RCC 7860 (cell line): ENCODE measurements at regions not wholly inside any gene's neighbourhood (a gene's known extent, or its start where the extent isn't known, plus 50 kb on each side); places are given as distances from the start of the nearest gene placed in this dataset.

ENCODE experiments used
- DNase-seq: peaks from one replicate; pipeline ENCODE4 v3.0.0-alpha.2; 2015; ENCODE audit warnings: low spot score
- FAIRE-seq: peaks from 2 replicates; lab custom pipeline; 2012; peaks lifted over from hg19 to GRCh38; lab: Jason Lieb, UNC

DNA sequence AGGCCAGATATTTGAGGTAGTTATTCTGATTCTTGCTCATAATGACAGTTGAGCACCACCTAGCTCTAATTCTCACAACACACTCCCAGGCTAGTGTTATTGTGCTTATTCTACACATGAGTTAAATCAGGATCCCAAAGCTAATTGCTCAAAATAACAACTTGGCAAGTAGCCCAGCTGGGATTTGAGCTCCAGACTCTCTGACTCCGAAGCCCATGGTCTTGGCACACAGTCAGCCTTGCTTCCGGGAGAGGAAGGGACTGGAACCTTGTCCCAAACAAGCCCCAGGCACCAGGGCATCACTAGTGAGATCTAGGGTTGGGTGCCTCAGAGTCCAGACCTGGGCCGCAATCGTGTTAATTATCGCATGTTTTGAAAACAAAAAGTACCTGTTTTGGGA, 101.4 kb downstream of the GPAM start:
- FAIRE-seq (no peak), DNase-seq (no peak)

DNA sequence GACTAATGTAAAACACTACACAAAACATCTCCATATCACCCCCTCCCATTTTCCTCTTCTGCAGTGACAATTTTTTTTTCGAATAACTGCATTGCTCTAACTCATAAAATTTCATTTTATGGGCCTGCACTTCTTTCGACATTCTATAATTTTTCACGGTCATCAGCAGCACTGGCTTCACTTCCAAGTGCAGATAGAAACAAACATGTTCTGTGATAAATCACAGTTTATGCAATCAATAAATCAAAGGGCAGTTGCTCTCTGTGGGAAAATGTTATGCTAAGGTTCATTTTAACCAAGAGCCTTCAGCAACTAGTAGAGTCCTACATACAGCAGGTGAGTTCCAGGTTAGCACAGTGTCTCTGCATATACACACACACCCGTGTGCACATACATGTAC, 100.1 kb downstream of the GPAM start:
- FAIRE-seq, result no peak
- DNase-seq, result no peak

DNA sequence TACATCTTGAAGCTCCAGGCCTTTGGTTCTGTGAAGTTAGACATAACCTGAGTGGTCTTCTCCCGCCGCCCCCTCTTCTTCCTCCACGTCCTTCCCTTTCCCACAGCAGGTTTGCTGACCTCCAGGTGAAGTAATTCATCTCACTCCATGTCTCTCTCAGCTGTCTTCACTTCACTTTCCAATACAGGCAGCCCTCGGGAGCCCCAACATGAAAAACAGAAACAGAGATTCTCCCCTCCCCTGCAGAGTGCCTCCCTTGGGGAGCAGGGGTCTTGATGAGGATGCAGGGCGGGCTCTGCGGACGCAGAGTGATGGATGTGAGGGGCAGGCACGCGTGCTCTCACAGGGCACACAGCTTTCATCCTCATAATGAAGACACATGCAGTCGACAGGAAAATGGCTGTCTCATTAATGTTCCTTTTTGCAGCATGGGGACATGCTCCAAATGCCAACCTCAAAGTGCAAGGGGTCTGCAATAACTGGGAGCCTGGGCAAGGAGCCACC, 95.6 kb downstream of the GPAM start:
- FAIRE-seq, result no peak
- no peak for DNase-seq

DNA sequence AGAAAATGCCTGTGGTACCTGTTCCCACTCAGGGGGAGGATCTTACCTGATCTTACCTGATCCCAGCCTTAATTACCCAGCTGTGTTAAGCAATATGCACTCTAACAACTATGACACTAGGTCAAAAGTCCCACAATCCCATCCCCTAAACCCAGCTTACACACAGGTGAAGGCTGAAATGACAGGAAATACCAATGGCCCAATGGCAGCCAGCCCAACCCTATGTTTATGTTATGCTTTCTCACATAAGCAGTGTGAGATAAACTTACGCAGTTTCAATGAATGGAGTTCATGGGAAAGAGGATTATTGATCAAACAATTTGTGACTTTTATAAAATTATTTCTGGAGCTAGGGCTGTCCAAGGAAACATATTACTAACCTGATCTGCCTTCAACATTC, 91.9 kb downstream of the GPAM start:
- DNase-seq (no peak), FAIRE-seq (no peak)

DNA sequence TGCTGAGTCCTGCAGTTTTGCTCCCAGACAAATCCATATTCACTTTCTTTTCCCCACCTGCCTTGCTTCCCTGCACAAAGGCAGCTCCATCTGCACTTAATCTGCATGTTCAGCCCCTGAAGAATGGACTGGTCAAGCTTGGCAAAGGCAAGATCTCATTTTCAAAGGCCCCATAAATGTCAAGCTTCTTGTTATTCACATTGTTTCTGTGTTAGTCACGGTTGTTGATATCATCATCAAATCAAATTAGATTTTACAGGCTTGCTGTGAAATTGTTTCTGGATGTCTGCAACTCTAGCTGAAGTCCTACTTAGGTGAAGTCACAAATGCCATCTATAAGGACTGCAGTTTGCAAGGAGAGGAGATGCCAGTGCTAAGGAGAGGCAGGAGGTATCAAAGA, 91.0 kb downstream of the GPAM start:
- no peak for DNase-seq
- no peak for FAIRE-seq

DNA sequence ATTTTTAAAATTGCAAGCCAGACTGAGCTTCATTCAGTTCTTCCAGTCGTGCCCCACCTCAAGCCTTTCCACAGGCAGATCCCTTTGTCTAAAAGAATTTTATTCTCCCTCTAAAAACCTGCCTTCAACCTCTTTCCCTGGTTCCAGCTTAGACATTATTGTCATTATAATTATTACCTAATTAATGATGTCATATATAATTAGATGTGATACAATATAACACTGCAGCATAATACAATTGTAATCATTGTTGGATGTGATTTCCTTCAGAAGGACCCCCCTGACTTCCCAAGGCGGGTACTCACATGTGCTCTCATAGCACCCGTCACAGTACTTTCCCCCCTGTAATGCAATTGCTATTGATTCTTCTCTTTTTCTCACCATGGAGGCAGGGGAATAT, 88.6 kb downstream of the GPAM start:
- DNase-seq (no peak), FAIRE-seq (no peak)

DNA sequence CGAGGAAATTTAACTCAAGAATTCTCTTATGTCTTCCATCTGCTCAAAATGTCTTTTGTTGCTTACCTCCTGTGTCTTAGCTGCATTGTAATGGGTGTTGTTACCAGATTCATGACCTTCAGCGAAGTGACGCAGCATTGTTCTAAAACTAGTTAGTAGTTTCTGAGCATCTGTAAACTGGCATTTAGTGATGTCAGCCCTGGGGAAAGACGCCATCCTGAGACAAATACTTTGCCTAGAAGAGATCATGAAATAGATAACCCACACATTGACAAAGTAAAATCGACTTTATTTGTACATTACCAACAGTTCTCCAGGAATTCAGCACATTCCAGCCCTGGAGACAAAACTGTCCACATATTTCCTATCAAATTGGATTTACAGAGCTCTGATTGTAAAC, 87.8 kb downstream of the GPAM start:
- FAIRE-seq, result no peak

DNA sequence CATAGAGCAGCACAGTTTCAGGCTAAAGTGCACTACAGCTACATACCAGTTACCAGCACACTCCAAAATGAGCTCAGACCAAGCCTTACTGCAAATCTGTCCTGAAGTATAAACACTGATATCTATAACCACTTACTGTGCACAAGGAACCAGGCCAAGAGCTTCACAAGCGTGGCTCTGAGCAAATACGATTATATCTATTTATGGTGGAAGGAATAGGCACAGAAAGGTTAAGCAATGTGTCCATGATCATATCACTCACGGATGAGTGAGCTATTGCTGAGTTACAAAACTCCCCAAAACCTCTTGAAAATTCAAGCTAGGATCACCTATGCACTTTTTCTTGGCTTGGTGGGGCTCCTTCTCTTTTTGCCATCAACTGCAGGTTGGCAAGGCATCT, 84.9 kb downstream of the GPAM start:
- DNase-seq (no peak), FAIRE-seq (no peak)

More for the DNA sequence above, 87.8 kb downstream of the GPAM start:
- DNase-seq, result no peak
